Islet of Langerhans (tissue), 1 donor: ENCODE measurements at regions not wholly inside any gene's neighbourhood (a gene's known extent, or its start where the extent isn't known, plus 50 kb on each side); places are given as distances from the start of the nearest gene placed in this dataset.

ENCODE experiments used
- FAIRE-seq: peaks from one replicate; lab custom pipeline; 2011; peaks lifted over from hg19 to GRCh38; lab: Jason Lieb, UNC

DNA sequence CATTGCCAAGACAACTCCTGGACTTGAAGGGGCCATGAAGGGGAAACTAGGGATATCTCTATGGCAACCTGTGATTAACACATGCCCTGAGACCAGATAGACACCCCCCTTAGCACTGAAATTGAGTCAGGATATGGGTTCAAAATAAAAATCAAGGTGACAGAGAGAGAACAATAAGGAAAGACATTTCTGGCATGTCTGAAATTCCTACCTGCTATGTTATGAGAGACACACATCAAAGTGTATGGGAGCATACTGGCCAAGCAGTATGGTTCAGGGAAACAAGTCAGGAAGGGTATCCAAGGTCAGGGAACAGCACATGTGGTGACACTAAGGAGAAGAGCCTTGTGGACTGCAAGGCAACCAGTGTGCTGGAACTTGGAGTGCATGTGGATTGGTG lies 388.7 kb downstream of the SHQ1 start:
- no peak for FAIRE-seq

DNA sequence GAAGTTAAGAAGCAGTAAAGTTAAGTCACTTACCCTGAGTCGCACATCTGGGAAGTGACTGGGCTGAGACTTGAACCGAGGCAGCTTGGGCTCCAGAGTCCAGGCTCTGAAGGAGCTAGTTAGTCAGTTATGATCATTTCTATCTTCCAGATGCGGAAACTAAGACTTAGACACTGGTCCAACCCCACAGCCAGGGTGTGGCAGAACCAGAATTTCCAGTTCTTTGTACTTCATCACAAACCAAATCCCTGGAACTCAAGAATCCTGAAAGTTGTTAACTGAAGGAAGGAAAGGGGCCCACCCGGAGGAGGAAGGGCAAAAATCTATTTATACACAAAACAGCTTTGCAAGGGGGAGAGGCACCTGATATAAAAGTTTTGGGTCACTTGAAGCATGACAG lies 389.9 kb downstream of the SHQ1 start:
- FAIRE-seq: no peak

DNA sequence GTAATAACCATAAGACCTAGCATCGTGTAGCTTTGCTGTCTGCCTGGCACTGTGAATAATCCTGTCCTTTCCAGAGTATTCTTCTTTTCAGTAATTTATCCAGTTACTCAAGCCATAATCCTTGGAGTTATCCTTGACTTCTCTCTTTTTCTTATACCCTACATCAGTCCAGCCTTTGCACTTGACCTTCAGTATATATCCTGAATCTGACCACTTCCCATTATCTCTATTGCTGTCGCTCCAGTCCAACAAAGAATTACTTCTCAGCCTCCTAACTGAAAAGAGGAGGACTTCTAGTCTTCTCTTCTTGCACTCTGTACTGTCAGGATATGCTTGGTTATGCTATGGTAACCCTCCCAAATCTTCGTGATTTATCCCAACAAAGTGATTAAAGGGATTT lies 393.8 kb downstream of the SHQ1 start:
- FAIRE-seq: no peak

DNA sequence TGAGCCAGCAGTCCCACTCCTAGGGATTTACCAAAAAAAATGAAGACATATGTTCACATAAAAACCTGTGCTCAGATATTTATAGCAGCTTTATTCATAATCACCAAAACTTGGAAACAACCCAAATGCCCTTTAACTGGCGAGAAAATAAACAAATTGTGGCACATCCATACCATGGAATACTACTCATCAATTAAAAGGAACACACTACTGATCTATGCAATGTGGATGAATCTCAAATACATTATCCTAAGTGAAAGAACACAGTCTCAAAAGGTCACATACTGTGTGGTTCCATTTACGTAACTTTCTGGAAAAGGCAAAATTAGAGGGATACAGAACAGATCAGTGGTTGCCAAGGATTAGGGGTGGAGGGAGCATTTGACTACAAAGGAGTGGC lies 394.5 kb downstream of the SHQ1 start:
- FAIRE-seq: no peak

DNA sequence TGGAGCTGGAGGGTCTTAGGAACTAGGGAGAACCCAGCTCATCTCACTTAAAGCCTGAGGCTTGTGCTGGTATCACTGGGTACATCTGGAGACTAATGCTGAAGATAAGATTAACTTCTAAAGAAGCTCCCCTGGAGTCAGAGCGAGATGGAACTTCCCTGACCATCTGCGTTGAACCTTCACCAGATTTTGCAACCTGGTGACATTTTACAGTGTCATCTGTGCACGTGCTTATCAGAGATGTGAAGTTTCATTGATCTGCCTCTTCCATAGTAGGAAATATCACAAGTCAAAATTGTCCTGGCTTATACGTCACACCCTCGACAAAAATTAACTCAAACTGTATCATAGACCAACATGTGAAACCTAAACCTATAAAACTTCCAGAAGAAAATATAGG lies 395.5 kb downstream of the SHQ1 start:
- no peak for FAIRE-seq

DNA sequence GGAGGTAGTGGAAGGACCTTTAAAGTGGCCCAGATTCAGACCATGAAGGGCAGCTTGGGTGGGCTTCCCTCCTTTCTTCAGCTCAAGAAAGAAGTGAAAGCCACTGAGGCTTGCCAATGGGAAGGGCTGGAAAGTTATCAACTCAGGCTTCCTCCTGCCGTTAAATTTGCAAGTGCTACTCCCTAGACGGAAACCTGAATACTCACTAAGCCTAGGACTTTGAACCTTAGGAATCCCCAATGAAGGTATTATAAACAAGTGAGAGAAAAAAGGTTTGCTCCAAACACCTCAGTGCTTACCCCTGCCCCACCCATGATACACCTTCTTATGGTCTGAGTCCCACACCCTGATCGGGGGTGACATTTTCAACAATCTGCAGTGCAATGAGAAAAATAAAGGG lies 396.4 kb downstream of the SHQ1 start:
- no peak for FAIRE-seq

DNA sequence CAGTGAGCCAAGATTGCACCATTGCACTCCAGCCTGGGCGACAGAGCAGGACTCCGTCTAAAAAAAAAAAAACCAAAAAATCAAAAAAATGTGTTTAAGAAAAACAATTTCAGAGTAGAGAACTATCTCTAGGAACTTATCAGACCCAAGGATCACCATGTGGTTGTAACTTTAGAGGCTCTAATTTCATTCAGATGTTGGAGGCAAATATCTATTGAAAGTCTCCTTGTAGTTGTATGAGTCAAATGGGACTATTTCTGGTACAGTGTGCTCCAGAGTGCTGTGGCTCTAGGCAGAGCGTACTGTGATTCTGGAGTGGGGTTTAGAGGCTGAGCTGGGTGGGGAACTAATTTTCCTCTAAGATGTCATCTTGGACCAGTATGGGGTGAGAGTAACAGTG lies 398.7 kb downstream of the SHQ1 start:
- FAIRE-seq: no peak

DNA sequence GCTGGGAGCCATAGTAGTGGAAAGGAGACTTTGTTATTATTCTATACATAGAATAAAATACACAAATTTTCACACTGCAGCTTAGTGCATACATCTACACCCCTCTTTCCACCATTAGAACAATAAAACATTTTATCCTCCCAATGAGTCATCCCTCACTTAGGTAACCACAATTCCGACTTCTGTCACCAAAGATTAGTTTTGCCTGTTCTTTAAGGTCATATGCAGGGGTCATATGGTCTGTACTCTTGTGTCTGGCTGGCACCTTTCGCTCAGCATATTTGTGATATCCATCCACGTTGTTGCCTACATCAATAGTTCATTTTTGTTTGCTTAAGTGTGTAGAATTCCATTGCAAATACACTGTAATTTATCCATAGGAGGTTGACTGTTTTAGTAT lies 399.4 kb downstream of the SHQ1 start:
- no peak for FAIRE-seq

DNA sequence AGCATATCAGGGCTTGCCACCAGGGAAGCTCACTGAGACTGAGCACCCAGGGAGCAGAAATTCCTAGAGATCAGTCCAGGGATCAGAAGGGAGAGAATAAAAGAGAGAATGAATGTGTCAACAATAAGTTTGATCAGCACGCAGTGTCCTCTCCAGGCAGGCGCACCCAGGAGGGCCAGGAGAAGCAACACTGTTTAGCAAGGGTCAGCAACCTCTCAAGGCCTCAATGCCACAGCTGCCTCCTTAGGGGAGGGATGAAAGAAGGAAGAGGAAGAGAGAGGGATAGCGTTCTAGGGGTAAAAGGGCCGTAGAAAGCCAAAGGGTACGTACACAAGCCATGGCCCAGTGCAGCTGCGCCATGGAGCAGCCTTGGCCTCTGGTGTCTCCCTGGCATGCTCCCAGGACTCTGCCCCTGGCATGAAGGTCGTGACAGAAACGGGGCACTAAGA lies 399.8 kb downstream of the SHQ1 start:
- no peak for FAIRE-seq

DNA sequence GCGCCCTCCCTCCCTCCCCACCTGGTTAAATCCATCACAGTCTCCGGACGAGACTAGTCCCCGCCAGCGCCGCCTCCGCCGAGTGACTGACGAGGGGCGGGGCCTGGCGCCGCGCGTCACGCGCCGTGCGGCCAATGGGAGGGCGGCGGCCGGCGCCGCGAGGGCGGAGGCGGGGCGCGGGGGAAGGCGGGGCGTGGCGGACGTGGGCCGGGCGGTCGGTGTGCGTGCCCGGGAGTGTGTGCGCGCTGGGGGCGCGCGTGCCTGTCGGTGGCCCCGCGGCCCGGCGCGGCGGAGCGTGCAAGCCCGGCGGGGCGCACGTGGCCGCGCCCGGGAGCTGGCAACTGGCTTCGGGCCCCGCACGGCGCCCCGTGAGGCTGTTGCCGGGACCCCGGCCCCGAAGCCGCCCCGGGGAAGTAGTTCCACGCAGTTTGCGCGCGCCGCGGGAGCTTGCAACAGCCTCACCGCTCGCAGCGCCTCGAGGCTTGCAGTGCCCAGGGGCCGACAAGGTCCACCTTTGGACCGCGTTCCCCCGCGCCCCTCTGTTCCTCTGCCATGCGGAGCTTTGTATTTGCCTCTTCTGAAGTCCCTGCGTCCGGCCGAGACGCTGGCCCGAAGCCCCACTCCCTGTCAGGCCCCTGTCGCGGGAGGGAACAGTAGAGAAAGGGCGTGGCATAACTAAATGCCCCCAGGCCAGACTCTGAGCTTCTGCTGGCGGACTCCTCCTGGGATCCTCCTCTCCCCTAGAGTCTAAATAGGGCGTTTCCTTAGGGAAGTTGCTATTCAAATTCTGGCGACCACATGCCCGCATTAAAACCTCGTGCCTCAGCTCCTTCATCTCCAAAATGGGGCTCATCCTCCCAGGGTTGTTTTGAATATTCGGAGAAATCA lies 400.9 kb downstream of the SHQ1 start:
- no peak for FAIRE-seq

DNA sequence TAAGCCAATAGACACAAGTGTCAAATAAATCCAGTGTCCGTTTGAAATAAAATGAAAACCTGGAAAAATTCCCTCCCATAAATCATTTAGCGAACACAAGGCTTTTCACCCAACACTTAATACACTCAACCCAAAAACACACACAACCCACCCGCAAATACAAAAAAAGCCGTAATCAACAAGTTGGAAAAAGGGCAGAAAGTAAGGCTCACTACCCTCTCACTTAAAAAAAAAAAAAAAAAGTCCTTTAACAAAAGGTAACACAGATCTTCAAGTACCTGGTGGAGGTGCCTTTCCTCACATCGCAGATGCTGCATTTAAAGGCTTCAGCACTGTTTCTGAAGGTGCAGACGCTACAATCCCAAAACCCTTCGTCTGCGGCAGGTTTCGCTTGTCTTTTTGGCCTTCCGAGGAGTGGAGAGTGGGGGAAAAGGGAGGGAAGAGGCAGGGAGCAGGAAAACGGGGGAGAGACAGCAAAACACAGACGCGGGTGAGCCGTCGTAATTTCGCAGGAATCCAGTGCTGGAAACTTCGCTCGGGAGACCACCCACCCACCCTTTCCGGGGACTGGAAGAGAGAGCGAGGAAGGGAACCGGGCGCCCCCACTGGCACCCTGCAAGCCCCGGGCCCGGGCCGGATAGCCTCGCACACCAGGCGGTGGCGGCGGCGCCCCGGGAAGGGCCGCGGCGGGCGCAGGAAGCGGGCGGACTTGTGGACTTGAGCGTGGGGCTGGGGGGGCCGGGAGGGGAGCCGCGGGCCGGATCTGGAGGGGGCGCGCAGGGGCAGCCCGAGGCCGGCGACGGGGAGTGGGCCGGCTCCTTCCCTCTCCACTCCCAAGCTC lies 401.8 kb downstream of the SHQ1 start, which contains the start of gene RYBP:
TSS of gene RYBP (minus strand) at position 404 of the 841 bp plus-strand sequence.
- FAIRE-seq: no peak

DNA sequence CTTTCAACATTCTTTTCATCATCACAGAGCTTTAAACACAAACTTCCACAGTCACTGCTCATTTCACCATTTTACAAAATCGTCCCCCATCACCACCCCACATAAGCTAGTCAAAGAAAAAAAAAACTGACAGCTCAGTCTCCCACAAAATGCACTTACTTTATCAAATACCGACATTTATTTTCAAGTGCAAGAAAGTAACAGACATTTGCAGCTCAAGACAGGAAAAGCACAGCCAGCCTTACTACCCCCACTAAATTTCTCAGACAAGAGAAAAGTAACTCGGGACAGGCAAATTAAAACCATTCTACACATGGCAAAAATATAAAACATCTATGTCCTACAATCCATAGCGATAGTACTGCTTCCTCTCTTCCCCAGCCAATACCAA lies 402.4 kb downstream of the SHQ1 start:
- no peak for FAIRE-seq

DNA sequence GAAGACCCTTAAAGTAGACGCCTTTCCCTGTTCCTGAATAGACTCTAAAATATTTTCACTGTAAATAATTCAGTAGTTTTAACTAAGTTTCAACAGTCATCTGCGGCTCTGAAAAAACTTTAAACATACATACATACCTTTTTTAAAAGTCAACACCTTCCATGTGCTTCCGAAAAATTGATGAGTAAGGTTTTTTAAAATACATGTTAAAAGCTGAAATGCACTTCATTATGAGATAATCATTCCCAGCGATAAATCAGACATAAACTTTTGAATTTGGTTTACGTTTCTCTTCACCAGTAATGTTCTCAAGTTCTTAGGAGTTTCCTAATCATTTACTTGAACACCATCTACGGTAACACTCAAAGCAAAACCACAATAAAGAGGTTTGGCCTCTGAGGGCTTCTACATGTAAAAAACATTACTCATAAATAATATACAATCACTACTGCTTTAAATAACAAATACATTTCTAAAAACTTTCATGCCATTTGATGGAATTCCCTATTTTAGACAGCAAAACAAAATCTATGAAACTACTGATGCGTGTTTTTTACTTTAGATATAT lies 403.5 kb downstream of the SHQ1 start:
- peak; percentile 47 for FAIRE-seq

DNA sequence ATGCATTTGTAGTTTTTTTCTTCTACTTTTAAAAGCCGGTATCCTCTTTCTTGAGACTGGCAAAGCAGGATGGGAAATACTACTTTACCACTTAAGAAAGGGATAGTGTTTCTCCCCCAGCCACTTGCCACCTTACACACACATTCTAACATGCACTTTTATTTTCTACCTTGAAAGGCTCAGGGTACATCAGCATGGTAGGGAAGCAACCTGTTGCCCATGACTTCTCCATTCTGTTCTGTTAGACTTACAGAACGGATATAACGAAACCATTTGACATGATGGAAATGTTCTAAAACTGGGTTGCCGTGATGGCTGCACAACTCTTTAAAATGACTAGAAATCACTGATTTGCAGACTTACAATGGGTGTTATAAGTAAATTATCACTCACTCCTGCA lies 405.5 kb downstream of the SHQ1 start:
- FAIRE-seq: no peak

DNA sequence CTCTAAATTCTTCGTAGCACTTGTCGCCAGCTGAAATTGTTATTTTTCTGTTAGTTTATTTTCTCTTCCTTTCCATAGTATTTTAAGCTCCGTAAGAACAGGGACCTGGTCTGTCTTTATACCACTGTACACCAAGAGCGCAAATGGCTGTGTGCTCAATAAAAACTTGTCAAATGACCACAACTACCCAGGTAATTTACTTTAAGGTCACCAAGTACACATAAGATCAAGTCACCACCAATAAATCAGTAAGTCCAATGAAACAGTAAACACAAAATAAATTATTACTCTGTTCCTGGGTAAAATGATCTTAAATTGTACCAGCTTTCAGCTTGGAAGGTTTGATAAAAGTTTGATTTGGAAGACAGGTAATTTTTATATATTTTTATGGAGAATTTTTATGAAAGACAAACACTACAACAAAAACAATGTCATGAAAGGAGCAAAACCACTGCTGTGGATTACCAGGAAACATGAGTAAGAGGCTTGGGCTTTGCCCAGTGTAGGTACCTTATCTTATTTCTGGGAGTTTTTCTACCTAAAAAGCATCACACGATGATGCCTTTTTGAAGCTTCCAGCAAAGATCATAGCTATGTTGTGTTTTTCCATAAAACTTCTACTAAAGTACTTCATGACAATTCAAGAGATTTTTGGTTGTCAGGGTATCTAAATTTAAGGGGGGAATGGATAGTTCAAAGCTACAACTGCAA lies 406.8 kb downstream of the SHQ1 start:
- peak; percentile 5 for FAIRE-seq

DNA sequence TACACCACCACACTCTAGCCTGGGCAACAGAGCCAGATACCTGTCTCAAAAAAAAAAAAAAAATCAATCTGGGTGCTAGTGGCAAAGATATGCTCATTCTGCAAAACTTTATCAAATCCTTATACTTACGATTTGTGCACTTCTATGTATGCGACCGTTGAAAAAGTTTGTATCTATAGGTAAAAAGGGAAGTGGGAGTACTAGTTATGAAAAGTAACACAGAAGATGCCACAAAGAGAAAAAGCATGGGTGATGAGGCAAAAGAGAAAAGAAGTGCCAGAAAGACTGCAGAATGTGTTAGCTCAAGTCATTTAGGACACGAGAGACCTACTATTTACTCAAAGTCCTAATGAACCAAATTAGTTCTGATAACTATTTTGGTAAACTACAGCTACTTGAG lies 407.8 kb downstream of the SHQ1 start:
- no peak for FAIRE-seq

DNA sequence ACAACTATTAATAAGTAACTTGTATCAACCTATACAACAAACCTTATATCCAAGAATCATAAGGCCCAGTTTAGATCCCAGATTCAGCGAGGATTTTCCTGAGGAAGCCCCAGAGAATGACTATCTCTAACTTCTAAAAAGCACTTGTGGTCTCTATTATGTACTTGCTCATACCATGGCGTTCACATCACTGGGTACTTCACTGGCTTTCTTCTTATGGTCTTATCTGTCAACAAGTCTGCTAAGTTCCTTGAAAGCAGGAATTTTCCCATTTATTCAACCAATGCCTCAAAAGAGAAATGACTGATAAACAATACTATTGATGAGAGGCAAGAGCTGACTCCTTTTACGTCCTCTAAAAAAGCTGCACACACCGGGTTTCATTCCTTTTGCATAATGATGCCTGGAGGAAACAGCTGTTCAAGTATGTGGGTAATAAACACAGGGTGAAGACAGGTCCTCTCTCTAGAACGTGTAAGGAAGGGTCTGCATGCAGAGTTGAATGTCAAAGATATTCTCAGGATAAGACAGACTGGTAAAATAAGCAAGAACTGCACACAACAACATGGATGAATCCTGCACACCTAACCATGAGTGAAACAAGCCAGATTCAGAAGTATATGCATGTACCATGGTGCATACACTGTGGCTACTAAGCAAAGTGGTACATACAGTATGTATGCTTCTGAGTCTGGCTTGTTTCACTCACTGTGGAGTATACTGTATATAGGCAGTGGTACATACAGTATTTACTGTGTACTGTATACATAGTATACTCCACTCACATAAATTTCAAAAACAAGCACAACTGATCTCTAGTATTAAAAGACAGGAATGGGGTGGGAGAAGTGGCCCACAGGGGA lies 408.7 kb downstream of the SHQ1 start:
- FAIRE-seq: no peak

DNA sequence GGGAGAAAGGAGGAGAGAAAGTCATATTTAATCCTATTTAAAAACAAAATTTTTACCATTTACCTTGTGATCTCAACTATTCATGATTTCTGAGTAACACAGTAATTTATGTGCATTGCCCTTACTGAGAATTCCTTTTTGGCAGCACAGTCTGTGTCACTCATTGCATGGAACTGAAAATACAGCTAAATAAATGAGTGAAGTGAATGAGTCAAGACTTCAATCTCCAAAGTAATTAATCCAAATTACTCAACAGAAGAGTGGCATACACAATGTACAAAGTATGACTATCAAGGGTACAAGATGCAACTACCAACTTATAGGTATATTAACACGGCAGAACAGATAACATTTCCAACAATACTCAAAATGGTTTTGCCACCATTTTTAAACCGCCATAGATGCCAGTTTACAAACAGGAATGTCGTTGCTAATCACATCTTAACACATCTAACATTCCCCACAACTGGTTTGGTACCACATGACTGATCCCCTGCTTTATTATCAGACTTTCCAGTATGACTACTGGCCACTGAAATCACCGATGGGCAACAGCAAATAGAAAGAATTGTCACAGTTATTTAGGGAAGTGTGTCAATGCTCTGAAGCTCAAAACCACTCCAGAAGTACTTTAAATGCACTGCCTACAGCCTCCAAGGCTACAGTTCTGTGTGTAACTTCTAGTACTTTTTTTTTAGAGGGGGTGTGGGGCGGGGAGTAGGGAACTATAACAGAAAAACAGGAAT lies 410.4 kb downstream of the SHQ1 start:
- FAIRE-seq: no peak

DNA sequence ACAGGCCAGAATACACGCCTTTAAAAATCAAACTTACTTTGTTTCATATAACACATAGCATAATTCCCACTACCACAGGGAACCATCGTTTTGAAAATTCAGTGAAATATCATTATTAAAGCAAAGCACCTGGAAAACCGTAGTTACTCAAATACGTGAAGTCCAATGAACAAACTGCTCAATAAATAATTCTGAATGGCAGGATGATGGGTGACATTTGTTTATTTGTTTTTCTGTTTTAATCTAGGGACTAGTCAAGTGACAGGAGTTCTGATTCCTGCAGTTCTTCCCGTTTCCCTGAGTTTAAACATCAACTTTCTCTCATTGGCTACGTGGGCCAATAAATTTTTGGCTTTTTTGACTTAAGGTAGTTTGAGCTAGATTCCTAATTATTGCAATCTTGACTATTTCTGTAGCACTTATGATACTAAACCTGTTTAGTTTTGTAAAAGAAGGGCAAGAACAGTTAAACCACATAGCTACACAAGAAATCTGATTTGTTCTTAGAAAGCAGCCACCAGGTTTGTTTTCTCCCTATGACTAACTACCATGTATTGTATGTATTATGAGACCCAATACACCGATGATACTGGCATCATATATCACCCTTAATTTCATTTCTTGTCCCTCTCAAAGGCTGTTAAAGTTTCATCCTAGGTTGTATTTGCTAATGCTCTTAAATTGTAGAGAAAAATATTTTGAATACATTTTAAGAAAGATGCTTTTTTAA lies 411.2 kb downstream of the SHQ1 start:
- FAIRE-seq: no peak

DNA sequence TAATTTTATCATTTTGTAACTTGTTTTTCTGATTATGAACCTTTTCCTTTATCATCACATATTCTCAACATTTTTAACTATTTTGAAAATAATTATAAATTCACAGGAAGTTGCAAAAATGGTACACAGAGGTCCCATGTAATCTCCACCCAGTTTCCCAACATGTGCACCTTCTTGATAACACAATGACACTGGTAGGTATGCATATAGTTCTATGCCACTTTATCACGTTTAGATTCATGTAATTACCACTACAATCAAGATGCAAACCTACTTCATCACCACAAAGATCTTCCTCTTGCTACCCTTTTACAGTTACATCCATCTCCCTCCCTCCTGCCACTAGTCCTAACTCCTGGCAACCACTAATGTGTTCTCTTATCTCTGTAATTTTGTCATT lies 413.9 kb downstream of the SHQ1 start:
- FAIRE-seq: no peak
